ENCODE measurements at regions not wholly inside any gene's neighbourhood (a gene's known extent, or its start where the extent isn't known, plus 50 kb on each side); places are given as distances from the start of the nearest gene placed in this dataset.
"Not testable (repeated sequence)": the region's sequence is repeated elsewhere in the genome, so short reads cannot be mapped to it uniquely, and the experiment has no call there.

- no peak for DNase-seq
Observed at GRCh38 chr5:67732471-67732870, 483.1 kb upstream of the PIK3R1 start.

- DNase-seq, result no peak
Observed at GRCh38 chr5:67731886-67732285, 483.7 kb upstream of the PIK3R1 start.

GRCh38 chr5:67730917-67731474, 484.6 kb upstream of the PIK3R1 start:
- no peak for DNase-seq

- no peak for DNase-seq
Observed at GRCh38 chr5:67728326-67728890, 487.1 kb upstream of the PIK3R1 start.

GRCh38 chr5:67725604-67726003, 490.0 kb upstream of the PIK3R1 start:
- no peak for DNase-seq

GRCh38 chr5:67724412-67725135, 491.0 kb upstream of the PIK3R1 start:
- DNase-seq, result no peak

- no peak for DNase-seq
Observed at GRCh38 chr5:67723873-67724272, 491.7 kb upstream of the PIK3R1 start.

- DNase-seq, result not testable (repeated sequence)
Observed at GRCh38 chr5:67722582-67722981, 493.0 kb upstream of the PIK3R1 start.

GRCh38 chr5:67720162-67720772, 495.3 kb upstream of the PIK3R1 start:
- no peak for DNase-seq

GRCh38 chr5:67702008-67702407, 505.4 kb upstream of the CD180 start:
- no peak for DNase-seq

- no peak for DNase-seq
Observed at GRCh38 chr5:67699560-67699959, 503.0 kb upstream of the CD180 start.

GRCh38 chr5:67696446-67696845, 499.8 kb upstream of the CD180 start:
- no peak for DNase-seq

GRCh38 chr5:67695369-67695768, 498.8 kb upstream of the CD180 start:
- no peak for DNase-seq

GRCh38 chr5:67694810-67695191, 498.2 kb upstream of the CD180 start:
- no peak for DNase-seq

- DNase-seq, result no peak
Observed at GRCh38 chr5:67693956-67694809, 497.6 kb upstream of the CD180 start.

GRCh38 chr5:67686746-67687145, 490.1 kb upstream of the CD180 start:
- DNase-seq, result no peak

- DNase-seq, result no peak
Observed at GRCh38 chr5:67681703-67682102, 485.1 kb upstream of the CD180 start.

GRCh38 chr5:67680099-67680498, 483.5 kb upstream of the CD180 start:
- no peak for DNase-seq

GRCh38 chr5:67679184-67679841, 482.7 kb upstream of the CD180 start:
- no peak for DNase-seq

GRCh38 chr5:67678594-67678993, 482.0 kb upstream of the CD180 start:
- DNase-seq, result no peak

- DNase-seq, result no peak
Observed at GRCh38 chr5:67677422-67677970, 480.9 kb upstream of the CD180 start.

GRCh38 chr5:67676863-67677262, 480.3 kb upstream of the CD180 start:
- no peak for DNase-seq
